ENCODE measurements at regions not wholly inside any gene's neighbourhood (a gene's known extent, or its start where the extent isn't known, plus 50 kb on each side); places are given as distances from the start of the nearest gene placed in this dataset.

- DNase-seq (ENCODE audit: low spot score) = no peak
- Histone ChIP-seq H3K36me3 (ENCODE audit: low read depth) (no peaks in the 10 kb centered on the region), H3K27me3 (ENCODE audit: insufficient read depth, poor library complexity, severe bottlenecking) (no peaks in the 10 kb centered on the region), H3K9me3 (ENCODE audit: severe bottlenecking) (no peaks in the 10 kb centered on the region), H3K4me3 (ENCODE audit: severe bottlenecking) (no peak overlapping the region), H3K4me1 (ENCODE audit: insufficient read depth, poor library complexity, severe bottlenecking) (no peaks in the 10 kb centered on the region), H3K27ac (ENCODE audit: poor library complexity, severe bottlenecking) (no peak overlapping the region)
- ATAC-seq (ENCODE audit: low read depth) = no peak
- TF ChIP-seq CTCF (IDR thresholded peaks at IDR 0.05; ENCODE audit: poor library complexity, severe bottlenecking) = no peak
These were observed 1200.7 kb downstream of the SLITRK1 start for GRCh38 chr13:82681535-82681934.

GRCh38 chr13:82678052-82678451 lies 1204.2 kb downstream of the SLITRK1 start:
- DNase-seq (ENCODE audit: low spot score) = no peak

DNA sequence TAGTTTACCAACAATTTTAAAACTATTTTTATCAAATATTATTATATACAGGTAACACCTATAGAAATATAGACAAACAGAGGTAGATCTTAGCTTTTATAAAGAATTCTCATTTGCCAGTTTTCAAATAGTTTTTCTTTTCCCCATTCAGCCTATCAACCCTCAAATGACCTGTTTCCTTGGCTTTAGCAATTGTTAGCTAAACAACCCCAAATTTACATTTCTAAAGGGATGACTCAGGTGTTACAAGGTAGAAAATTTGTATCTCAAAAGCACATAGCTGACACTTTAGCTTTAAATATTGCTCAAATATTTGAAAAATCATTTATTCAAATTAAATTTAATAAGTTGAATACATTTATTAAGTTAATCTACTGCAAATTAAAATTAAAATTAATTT lies 1207.2 kb downstream of the SLITRK1 start:
- Histone ChIP-seq H3K36me3 (ENCODE audit: low read depth) (no peaks in the 10 kb centered on the region), H3K27me3 (ENCODE audit: insufficient read depth, poor library complexity, severe bottlenecking) (no peaks in the 10 kb centered on the region), H3K4me1 (ENCODE audit: insufficient read depth, poor library complexity, severe bottlenecking) (no peaks in the 10 kb centered on the region), H3K27ac (ENCODE audit: poor library complexity, severe bottlenecking) (no peak overlapping the region), H3K9me3 (ENCODE audit: severe bottlenecking) (no peaks in the 10 kb centered on the region), H3K4me3 (ENCODE audit: severe bottlenecking) (no peak overlapping the region)
- ATAC-seq (ENCODE audit: low read depth) = no peak
- no peak for TF ChIP-seq CTCF (IDR thresholded peaks at IDR 0.05; ENCODE audit: poor library complexity, severe bottlenecking)
- no peak for DNase-seq (ENCODE audit: low spot score)

More at GRCh38 chr13:82678052-82678451, 1204.2 kb downstream of the SLITRK1 start:
- Histone ChIP-seq H3K27ac (ENCODE audit: poor library complexity, severe bottlenecking) (no peak overlapping the region), H3K9me3 (ENCODE audit: severe bottlenecking) (no peaks in the 10 kb centered on the region), H3K4me1 (ENCODE audit: insufficient read depth, poor library complexity, severe bottlenecking) (no peaks in the 10 kb centered on the region), H3K36me3 (ENCODE audit: low read depth) (no peaks in the 10 kb centered on the region), H3K4me3 (ENCODE audit: severe bottlenecking) (no peak overlapping the region), H3K27me3 (ENCODE audit: insufficient read depth, poor library complexity, severe bottlenecking) (no peaks in the 10 kb centered on the region)
- no peak for TF ChIP-seq CTCF (IDR thresholded peaks at IDR 0.05; ENCODE audit: poor library complexity, severe bottlenecking)
- ATAC-seq (ENCODE audit: low read depth) = no peak

GRCh38 chr13:82674546-82674945 lies 1207.7 kb downstream of the SLITRK1 start:
- Histone ChIP-seq H3K27ac (ENCODE audit: poor library complexity, severe bottlenecking) (no peak overlapping the region), H3K4me1 (ENCODE audit: insufficient read depth, poor library complexity, severe bottlenecking) (no peaks in the 10 kb centered on the region), H3K27me3 (ENCODE audit: insufficient read depth, poor library complexity, severe bottlenecking) (no peaks in the 10 kb centered on the region), H3K36me3 (ENCODE audit: low read depth) (no peaks in the 10 kb centered on the region), H3K4me3 (ENCODE audit: severe bottlenecking) (no peak overlapping the region), H3K9me3 (ENCODE audit: severe bottlenecking) (no peaks in the 10 kb centered on the region)
- no peak for TF ChIP-seq CTCF (IDR thresholded peaks at IDR 0.05; ENCODE audit: poor library complexity, severe bottlenecking)
- no peak for DNase-seq (ENCODE audit: low spot score)
- ATAC-seq (ENCODE audit: low read depth) = no peak

GRCh38 chr13:82672248-82672647 lies 1210.0 kb downstream of the SLITRK1 start:
- Histone ChIP-seq H3K9me3 (ENCODE audit: severe bottlenecking) (no peaks in the 10 kb centered on the region), H3K27ac (ENCODE audit: poor library complexity, severe bottlenecking) (no peak overlapping the region), H3K4me3 (ENCODE audit: severe bottlenecking) (no peak overlapping the region), H3K36me3 (ENCODE audit: low read depth) (no peaks in the 10 kb centered on the region), H3K4me1 (ENCODE audit: insufficient read depth, poor library complexity, severe bottlenecking) (no peaks in the 10 kb centered on the region), H3K27me3 (ENCODE audit: insufficient read depth, poor library complexity, severe bottlenecking) (no peaks in the 10 kb centered on the region)
- DNase-seq (ENCODE audit: low spot score) (no peak), ATAC-seq (ENCODE audit: low read depth) (no peak)
- TF ChIP-seq CTCF (IDR thresholded peaks at IDR 0.05; ENCODE audit: poor library complexity, severe bottlenecking) = no peak
